OCI-LY1 (cell line): ENCODE measurements at regions not wholly inside any gene's neighbourhood (a gene's known extent, or its start where the extent isn't known, plus 50 kb on each side); places are given as distances from the start of the nearest gene placed in this dataset.

Experiments used
- CTCF ChIP-seq: fragments of 200-600 bp; sonication (generic), shearing (Covaris generic); IDR thresholded peaks from 2 replicates; pipeline ENCODE4 v1.5.1; 2017; ENCODE audit warnings: mild to moderate bottlenecking, antibody characterized with exemption, low read length, moderate library complexity, mixed read lengths
- EZH2 ChIP-seq: fragments of 200-600 bp; sonication (generic), shearing (Covaris generic); IDR thresholded peaks from 2 replicates; pipeline ENCODE4 v1.8.0; 2017; ENCODE audit warnings: borderline replicate concordance, mixed run types, mild to moderate bottlenecking, antibody characterized with exemption, low read length, moderate library complexity, mixed read lengths

GRCh38 chr2:193350509-193350908 is 1155.8 kb upstream of the TMEFF2 start:
- TF ChIP-seq CTCF (no peak), EZH2 (no peak)
